ENCODE measurements at regions not wholly inside any gene's neighbourhood (a gene's known extent, or its start where the extent isn't known, plus 50 kb on each side); places are given as distances from the start of the nearest gene placed in this dataset.
"Not testable (repeated sequence)": the region's sequence is repeated elsewhere in the genome, so short reads cannot be mapped to it uniquely, and the experiment has no call there.

GRCh38 chr2:54065411-54065810 is 50.0 kb upstream of the ACYP2 start:
- no peak for DNase-seq (ENCODE audit: low read depth)

- DNase-seq (ENCODE audit: low read depth), result no peak
These were observed 51.4 kb upstream of the ACYP2 start for GRCh38 chr2:54063967-54064535.

GRCh38 chr2:54062401-54062800 is 53.0 kb upstream of the ACYP2 start:
- no peak for DNase-seq (ENCODE audit: low read depth)

DNA sequence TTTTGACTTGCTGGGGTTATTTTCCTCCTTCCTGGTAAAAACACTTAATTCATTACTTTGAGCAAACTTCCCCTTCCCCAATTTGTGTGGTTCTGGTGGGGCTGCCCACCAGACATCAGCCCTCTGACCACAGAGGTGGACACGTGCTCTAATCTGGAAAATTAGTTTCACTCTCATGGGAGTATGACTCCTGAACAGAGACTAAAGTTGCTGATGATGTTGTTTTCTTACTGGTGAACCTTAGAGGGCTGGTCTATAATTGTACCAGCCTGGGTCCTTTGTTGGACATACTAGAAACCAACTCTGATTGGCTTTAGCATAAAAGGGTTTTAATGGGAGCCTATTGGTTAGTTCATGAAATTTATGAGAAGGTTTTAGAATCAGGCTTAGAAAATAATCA is 54.1 kb upstream of the ACYP2 start:
- no peak for DNase-seq (ENCODE audit: low read depth)

GRCh38 chr2:54059986-54060385 is 55.4 kb upstream of the ACYP2 start:
- DNase-seq (ENCODE audit: low read depth), result no peak

DNA sequence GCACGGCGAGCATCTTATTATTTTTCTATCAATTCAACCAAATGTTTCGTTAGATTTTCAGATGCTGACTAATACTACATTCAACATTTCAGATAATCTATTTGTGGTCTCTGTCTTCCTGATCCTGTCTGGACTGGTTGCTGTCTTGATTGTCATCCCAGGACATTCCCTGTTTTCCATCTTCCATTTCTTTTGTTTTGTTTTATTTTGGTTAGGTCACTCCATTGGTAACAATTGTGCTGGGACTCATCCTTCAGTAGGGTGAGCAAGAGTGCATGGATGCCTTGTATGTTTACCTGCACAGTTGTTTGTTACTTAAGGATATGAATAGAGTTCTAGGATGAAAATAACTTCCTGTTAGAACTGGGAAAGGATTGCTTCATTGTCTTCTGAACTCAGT is 55.9 kb upstream of the ACYP2 start:
- no peak for DNase-seq (ENCODE audit: low read depth)

- DNase-seq (ENCODE audit: low read depth), result no peak
These were observed 57.0 kb upstream of the ACYP2 start for GRCh38 chr2:54058449-54058848.

DNA sequence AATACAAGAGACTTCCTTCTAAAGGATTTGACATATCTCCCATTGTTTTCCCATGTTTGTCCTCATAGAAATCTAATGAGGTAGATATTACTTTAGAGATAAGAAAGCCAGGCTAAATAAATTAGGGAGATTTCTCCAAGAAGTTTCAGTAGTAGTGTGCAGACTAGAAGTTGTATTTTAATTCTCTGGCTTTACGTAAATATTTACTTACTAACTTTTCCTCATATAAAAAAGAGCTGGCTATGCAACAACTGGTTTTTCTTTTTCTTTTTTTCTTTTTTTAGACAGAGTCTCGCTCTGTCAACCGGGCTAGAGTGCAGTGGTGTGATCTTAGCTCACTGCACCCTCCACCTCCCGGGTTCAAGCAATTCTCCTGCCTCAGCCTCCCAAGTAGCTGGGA is 60.6 kb upstream of the ACYP2 start:
- DNase-seq (ENCODE audit: low read depth), result no peak

- DNase-seq (ENCODE audit: low read depth), result no peak
These were observed 61.1 kb upstream of the ACYP2 start for GRCh38 chr2:54054271-54054670.

GRCh38 chr2:54053830-54054229 is 61.6 kb upstream of the ACYP2 start:
- DNase-seq (ENCODE audit: low read depth), result no peak

DNA sequence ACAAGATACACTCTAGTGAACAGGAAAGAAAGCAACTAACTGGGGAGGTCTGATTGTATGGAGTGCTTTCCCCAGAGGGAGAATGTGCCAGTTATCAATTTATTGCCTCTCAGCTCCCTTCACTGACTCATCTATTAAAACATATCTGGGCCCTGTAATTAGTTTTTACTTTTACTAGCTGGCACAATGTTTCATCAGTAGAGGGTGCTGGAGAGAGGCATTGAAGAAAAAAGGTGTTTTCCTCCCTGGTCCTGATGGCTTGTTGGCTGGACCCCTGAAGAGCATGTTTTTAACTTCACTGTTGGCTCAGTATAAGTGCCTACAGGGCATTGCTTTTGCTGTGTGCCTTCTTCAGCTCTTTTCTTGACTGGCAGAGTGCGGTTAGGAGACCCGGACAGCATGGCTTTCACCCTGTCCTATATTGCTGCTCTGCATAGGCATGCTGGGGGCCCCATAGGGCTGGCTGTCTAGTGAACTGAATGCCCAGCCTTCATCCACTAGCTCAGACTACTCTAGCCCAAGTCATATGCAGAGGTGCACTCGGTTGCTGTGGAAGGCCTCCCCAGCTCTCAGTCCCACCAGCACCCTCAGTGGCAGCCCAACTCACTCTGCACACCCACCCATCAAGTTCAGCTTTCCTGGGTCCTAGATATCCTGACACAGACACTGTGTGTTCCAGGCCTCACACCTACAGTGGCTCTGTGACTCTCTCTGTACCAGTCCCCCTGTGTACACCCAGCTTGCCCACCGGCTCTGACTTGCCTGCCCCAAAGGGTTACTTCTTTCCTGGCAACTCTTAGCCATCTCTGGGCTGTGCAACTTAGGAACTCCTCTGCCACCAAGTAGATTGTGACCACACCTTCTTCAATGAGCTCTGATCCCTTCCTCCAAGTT is 62.3 kb upstream of the ACYP2 start:
- DNase-seq (ENCODE audit: low read depth), result no peak

DNA sequence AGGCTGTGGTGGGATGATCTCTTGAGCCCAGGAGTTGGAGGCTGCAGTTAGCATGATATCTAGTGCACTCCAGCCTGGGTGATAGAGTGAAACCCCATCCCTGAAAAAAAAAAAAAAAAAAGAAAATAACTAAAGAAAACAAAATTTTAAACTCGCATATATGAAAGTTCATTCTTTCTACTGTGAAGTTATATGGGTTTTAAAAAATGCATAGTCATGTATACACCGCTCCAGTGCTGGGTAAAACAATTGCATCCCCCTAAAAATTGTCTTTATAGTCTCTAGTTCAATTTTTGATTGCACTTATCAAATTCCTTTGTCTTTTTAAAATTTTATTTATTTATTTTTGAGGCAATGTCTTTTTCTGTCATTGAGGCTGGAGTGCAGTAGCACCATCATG is 65.0 kb upstream of the ACYP2 start:
- no peak for DNase-seq (ENCODE audit: low read depth)

GRCh38 chr2:54049365-54049764 is 66.0 kb upstream of the ACYP2 start:
- DNase-seq (ENCODE audit: low read depth), result no peak

GRCh38 chr2:54048896-54049295 is 66.5 kb upstream of the ACYP2 start:
- DNase-seq (ENCODE audit: low read depth), result not testable (repeated sequence)

DNA sequence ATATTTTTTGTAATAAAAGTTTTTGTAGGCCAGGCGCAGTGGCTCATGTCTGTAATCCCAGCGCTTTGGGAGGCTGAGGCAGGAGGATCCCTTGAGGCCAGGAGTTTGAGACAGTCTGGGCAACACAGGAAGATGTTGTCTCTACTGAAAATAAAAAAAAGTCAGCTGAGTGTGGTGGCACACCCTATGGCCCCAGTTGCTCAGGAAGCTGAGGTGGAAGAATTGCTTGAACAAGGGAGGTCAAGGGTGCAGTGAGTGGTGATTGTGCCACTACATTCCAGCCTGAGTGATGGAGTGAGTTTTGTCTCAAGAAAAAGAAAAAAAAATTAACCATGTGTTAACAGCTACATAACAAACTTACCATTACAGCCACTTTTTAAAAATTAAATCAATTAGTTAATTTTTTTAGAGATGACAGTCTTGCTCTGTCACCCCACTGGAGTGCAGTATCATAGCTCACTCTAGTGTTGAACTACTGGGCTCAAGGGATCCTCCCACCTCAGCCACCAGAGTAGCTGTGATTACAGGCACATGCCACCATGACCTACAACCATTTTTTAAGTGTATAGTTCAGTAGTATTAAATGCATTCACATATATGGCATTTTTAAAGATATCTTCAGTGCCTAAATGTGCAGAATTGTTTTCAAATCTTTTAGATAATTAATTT is 67.2 kb upstream of the ACYP2 start:
- DNase-seq (ENCODE audit: low read depth), result no peak

DNA sequence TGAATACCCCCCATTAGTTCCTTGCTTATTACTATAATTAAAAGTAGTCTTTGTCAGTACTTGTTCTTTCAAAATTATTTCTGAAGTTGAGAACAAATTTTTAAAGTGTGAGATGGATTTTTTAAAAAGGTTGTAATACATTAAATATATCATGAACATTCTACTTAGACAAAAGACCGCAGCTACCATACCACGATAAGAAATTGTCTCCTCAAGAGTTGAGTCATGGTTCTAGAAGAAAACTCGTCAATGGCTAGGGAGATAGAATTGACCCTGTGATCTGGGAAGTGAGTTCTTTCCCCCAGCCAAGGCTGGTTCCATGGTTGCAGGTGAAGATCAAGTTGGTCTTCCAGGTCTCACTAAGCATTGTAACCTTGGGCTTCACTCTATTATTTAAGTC is 67.8 kb upstream of the ACYP2 start:
- DNase-seq (ENCODE audit: low read depth), result no peak

- DNase-seq (ENCODE audit: low read depth), result no peak
These were observed 68.3 kb upstream of the ACYP2 start for GRCh38 chr2:54047091-54047490.

DNA sequence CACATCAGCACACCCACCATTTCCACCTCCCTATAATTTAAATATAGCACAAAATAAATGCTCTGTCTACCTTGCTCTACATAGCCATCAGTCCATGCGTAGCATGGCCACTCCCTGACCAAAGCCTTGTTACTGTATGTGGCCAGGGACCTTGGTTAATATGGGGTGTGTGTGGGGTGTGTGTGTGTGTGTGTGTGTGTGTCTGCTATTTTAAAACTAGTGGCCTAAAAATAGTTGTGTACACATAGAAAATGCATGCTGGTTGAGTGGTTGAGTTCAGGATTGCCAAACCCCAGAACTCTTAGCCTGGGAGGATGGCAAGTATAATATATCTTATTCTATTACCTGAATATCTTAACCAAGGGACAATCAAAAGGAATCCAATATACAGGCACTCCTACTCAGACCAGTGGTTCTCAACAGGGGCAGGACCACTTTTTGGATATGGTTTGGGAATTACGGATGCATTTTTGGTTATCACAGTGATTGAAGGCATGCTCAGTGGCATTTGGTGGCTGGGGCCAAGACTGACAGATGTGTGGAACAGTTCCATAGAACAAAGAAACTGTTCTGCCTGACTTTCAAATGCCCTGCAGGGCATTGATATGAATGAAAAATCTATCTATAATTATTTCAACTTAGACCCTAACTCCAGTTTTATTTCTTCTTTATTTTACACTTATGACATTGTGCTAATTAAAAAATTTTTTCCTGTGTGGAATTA is 72.3 kb upstream of the PSME4 start:
- DNase-seq (ENCODE audit: low read depth), result no peak

DNA sequence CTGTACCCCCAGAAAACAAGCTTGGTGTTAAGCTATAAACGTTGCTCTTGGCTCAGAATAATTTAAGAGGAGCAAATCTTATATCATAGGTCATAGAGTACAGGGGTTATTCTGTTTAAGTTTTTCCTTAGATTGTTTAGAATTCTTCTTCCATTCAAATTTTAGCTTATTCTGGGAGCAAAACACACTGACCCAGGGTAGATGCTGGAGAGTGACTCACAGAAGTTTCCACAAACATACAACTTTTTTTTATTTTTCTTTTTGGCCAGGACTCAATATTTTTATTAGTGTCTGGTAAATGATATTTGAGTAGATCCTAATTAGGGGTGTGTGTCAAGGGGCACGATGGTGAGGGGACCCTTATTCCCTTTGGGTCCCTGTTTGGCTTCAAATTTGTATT is 71.5 kb upstream of the PSME4 start:
- DNase-seq (ENCODE audit: low read depth), result no peak

DNA sequence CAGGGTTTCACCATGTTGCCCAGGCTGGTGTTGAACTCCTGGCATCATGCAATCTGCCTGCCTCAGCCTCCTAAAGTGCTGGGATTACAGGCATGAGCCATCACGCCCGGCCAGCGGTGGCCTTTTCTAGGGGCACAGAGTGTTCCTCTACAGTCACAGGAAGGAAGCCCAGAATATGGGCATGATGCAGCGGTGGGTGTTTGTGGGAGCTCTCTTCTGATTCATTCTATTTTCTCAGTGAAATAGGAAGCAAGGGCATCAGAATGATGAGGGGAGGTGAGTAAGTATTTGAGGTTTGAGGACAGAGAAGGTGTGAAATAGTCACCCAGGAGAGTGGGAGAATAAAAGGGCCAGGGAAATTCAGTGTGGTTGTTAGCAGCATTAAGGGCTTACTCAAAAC is 70.3 kb upstream of the PSME4 start:
- DNase-seq (ENCODE audit: low read depth), result peak; percentile 53

GRCh38 chr2:54040685-54041084 is 69.9 kb upstream of the PSME4 start:
- DNase-seq (ENCODE audit: low read depth), result no peak

GRCh38 chr2:54040250-54040649 is 69.5 kb upstream of the PSME4 start:
- no peak for DNase-seq (ENCODE audit: low read depth)

DNA sequence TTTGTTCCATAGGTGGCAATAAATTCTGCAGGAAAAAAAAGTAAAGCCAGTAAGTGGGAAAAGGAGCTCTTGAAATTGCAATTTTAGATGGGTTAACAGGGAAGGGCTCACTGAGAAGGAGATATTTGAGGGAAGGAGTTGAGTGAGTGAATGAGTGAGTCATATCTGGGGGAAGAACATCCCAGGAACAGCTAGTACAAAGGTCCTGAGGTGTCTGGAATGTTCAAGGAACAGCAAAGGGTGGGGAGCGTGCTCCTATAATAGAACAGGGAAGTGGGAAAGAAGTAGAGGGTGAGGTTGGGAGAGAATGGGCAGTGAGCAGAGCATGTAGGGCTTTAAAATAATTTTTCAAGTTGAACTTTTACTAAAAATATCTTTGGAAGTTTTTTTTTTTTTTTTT is 68.0 kb upstream of the PSME4 start:
- no peak for DNase-seq (ENCODE audit: low read depth)

All from activated T-cell treated with anti-CD3 and anti-CD28 coated beads for 24 hours (primary cell).